AG10803 (cell line): ENCODE measurements at regions not wholly inside any gene's neighbourhood (a gene's known extent, or its start where the extent isn't known, plus 50 kb on each side); places are given as distances from the start of the nearest gene placed in this dataset.

Source experiments
- DNase-seq: peaks from one replicate; pipeline ENCODE4 v3.0.0; 2010; ENCODE audit warnings: low read depth
- H3K4me3 ChIP-seq: 2 replicates; pipeline ENCODE4 v1.5.1; 2011; ENCODE audit warnings: mild to moderate bottlenecking, low read length, control low read depth
- TF ChIP-seq, protein P1 (sequence below): conservative IDR thresholded peaks from 2 replicates; pipeline ENCODE4 v1.5.1; 2011; ENCODE audit warnings: mild to moderate bottlenecking, low read length, control low read depth, inconsistent platforms

DNA sequence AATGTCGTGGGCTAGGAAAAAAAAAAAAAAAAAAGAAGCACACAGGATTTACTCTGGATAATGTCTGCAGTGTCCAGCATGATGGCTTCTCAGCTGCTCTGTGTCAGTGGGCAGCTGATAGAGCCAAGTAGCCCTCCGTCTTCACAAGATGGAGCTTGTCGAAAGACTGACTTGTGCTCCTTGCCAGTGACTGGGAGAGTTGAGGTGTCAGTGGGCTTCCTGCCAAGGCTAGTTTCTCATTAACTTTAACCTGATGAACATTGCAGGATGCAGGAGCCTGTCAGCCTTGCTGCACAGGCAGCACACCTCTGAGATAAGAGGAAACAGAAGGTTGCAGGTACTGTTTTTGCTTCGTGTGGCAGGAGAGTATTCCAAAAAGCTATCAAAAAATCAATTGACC lies 171.4 kb upstream of the SGCD start:
- no peak for DNase-seq
- TF ChIP-seq, protein P1, sequence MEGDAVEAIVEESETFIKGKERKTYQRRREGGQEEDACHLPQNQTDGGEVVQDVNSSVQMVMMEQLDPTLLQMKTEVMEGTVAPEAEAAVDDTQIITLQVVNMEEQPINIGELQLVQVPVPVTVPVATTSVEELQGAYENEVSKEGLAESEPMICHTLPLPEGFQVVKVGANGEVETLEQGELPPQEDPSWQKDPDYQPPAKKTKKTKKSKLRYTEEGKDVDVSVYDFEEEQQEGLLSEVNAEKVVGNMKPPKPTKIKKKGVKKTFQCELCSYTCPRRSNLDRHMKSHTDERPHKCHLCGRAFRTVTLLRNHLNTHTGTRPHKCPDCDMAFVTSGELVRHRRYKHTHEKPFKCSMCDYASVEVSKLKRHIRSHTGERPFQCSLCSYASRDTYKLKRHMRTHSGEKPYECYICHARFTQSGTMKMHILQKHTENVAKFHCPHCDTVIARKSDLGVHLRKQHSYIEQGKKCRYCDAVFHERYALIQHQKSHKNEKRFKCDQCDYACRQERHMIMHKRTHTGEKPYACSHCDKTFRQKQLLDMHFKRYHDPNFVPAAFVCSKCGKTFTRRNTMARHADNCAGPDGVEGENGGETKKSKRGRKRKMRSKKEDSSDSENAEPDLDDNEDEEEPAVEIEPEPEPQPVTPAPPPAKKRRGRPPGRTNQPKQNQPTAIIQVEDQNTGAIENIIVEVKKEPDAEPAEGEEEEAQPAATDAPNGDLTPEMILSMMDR: no peak
- H3K4me3 ChIP-seq: no peak overlapping the region

DNA sequence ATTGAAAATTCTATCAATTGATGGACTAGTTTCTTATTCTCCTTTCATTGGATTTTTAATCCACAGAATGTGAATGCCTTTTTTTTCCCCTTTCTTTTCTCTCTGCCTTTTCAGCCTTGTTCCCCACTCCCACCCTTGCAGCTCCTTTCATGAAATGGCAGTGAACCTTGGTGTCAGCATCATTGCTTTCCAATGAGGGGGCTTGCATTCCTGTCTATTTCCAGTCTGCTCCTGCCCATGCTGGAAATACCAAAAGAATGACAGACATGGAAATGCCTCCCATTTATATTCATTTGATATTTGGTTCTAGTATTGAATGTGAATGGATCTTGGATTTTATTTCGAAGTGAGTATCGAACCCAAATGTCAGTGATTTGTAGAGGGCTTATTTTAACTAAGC lies 162.7 kb upstream of the SGCD start:
- no peak overlapping the region for H3K4me3 ChIP-seq
- TF ChIP-seq, protein P1: no peak

DNA sequence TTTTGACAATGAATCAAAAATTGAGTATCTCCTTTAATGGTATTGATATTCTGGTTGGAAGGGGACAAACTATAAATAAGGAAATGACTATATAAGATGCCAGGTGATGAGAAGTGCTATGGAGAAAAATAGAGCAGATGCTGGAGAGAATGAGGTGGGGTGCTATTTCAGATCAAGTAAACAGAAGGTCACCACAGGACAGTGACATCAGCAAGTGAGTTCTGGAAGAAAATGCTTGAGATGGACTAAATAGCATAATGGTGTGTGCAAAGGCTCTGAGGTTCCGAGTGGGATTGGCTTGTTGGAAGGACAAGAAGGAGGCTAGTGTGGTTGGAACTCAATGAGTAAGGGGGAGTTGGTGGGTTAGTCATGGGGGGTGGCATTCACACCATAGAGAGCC lies 157.5 kb upstream of the SGCD start:
- TF ChIP-seq, protein P1: no peak
- no peak overlapping the region for H3K4me3 ChIP-seq
- DNase-seq: no peak

More for the DNA sequence above, 162.7 kb upstream of the SGCD start:
- DNase-seq: no peak

DNA sequence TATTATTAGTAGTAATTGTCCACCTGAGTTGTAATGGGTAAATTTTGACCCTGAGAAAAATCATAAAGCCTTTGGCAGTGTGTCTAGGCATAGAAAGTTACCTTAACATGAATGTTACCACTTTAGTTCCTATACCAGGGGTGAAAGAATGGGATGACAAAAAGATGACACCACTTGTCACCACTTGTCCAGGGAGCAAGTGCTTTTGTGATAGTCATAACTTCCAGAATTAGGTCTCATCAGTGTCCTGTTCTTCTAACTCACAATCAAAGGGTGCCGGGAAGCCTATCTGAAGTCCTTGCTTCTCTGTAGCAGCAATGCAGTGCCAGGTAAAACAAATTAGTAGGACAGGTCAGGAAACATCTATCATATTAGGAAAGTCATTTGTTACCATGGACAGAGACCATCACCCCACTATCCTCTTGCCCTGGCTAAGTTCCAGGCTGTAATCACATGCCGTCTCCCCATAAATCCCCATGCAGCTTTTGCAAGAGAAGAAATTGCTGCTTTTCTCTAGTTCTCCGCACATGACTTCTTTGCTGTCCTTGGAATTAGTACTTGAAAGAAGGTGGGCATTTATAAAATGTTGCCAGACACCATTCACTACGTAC lies 156.5 kb upstream of the SGCD start:
- no peak for DNase-seq
- H3K4me3 ChIP-seq: no peak overlapping the region
- TF ChIP-seq, protein P1: no peak

DNA sequence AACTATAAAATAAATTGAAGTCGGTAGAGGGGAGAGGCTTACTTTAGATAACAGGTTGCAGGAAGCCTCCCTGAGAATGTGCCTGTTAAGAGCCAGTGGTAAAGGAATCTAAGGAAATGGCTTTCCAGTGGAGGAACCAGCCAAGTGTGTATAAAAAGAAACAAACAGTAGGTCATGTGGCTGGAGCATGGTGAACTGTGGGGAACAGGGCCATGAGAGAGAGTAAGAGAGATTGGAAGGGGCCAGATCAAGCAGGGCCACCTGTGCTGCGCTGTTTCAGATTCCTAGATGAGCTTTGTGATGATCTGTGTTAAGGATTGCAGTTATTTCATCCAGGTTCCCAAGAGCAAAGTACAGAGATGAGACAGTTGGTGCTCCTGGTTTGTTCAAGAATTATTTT lies 152.7 kb upstream of the SGCD start:
- TF ChIP-seq, protein P1: no peak
- H3K4me3 ChIP-seq: no peak overlapping the region
- DNase-seq: no peak

DNA sequence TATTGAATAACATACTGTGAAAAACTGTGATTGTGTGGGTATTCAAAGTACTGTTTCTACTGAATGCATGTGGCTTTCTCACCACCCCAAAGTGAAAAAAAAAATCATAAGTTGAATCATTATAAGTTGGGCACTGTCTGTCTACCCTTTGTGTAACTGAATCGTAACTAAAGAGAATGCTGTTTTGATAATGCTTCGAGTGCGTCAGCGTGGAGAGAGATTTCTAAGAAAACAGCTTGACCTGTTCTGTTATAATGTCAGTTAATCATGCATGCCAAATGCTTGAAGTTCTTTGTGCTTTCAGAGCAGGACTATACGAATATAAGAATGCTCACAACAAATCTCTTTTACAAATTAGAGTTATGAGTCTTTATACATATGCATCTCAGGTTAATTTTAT lies 148.8 kb upstream of the SGCD start:
- no peak overlapping the region for H3K4me3 ChIP-seq
- TF ChIP-seq, protein P1: no peak
- no peak for DNase-seq

DNA sequence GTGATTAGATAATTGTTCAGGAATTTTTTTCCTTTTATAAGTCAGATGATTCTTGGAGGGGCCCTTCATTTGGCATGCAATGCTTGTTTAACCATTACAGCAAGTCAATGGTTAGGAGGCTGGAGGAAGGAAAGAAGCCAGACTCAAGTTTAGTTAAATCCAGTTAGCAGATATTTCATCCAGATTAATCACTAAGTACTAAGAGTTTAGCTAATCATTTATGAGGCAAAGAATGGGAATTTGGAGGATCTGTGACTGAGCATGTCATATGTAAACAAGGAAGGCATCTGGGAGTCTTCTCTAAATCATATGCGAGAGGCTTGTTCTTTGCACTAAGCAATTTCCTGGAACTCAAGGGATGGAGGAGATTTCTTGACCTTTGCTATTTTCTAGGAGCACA lies 145.3 kb upstream of the SGCD start:
- no peak overlapping the region for H3K4me3 ChIP-seq
- TF ChIP-seq, protein P1: no peak
- DNase-seq: no peak
